ENCODE measurements at regions not wholly inside any gene's neighbourhood (a gene's known extent, or its start where the extent isn't known, plus 50 kb on each side); places are given as distances from the start of the nearest gene placed in this dataset.
A peak's percentile ranks its signal among the peaks of the same experiment; 100 is the strongest.

DNA sequence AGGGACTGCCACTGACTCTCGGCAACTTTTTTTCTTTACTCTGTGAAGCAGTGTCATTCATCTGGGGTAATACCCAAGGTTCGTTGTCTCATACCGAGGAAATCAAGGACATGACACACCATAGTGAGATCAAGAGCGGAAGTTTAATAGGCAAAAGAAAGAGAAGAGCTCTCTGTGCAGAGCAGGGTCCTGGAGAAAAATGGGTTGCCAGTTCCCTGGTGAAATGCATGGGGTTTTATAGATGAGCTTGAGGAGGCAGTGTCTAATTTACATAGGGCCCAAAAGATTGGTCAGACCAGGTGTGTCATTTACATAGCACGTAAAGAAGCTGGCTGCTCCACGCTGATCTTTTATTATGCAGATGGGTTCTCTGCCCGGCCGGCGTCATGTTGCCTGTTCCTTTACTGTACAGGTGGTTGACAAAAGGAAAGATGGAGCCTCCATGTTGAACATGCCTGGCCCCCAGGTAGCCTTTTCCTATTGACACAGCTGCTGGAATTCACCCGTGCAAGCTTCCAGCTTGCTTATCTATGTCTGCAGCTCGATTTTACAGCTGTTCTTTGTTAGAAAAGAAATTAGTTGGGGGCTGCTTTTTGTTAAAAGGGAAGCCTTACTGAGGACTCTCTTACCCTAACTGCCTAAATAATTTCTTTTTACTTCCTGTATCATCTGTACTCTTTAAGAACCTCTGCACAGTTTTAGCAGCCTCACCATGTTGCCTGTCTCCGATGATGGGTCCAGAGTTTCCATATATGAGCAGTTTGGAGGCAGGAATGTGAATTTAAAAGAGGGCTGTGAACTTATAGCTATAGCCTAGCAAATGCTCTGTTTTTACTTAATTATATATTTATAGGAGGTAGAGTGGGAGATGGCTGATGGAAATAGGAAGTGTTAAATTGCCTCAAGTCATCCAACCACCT, 98.0 kb upstream of the DIAPH3 start:
- WGBS (ENCODE audit: extremely low coverage, insufficient read length, low lambda C conversion rate) = no CpG with 5 or more reads among the region's 12 CpGs

More for the DNA sequence above, 98.0 kb upstream of the DIAPH3 start:
- H3K9me3 Mint-ChIP-seq = peaks cover 15 to 18% of the 10 kb centered on the region in 2 experiments
- Histone ChIP-seq H2BK5ac (ENCODE audit: insufficient read length, low read length) (no peak overlapping the region), H3K14ac (ENCODE audit: insufficient read depth, low read length) (no peak overlapping the region; the same call in 1 of the 2 replicates), H4K91ac (ENCODE audit: insufficient read length, low read depth, low read length) (no peak overlapping the region), H4K20me1 (ENCODE audit: control insufficient read depth, insufficient read depth, insufficient read length) (no peaks in the 10 kb centered on the region), H2BK15ac (ENCODE audit: low read depth, low read length) (no peak overlapping the region), H3T11ph (ENCODE audit: low read length) (peak overlapping the region; percentile 70), H2BK120ac (ENCODE audit: low read depth, low read length, poor library complexity, severe bottlenecking) (no peak overlapping the region), H2BK12ac (ENCODE audit: insufficient read length, low read depth, low read length) (peak overlapping the region; percentile 100), H4K8ac (replicated peaks; ENCODE audit: insufficient read length, low read depth, low read length) (no peak overlapping the region), H3K4me2 (ENCODE audit: insufficient read depth, insufficient read length, low read length) (peak overlapping the region; percentile 47), H3K9ac (ENCODE audit: extremely low read depth, insufficient read length, low read length) (no peak overlapping the region), H2AK5ac (ENCODE audit: insufficient read length, low read length) (no peak overlapping the region), H3K56ac (ENCODE audit: insufficient read length, low read depth, low read length) (no peak overlapping the region), H3K79me2 (ENCODE audit: insufficient read depth, low read length) (no peaks in the 10 kb centered on the region), H3K9me3 (ENCODE audit: control insufficient read depth, low read depth, low read length) (no peaks in the 10 kb centered on the region), H3K27me3 (ENCODE audit: insufficient read depth, low read length) (no peaks in the 10 kb centered on the region), H3K27ac (ENCODE audit: insufficient read length, low read depth, low read length) (no peak overlapping the region), H2BK20ac (ENCODE audit: low read depth, low read length, poor library complexity, severe bottlenecking) (no peak overlapping the region), H3K23me2 (ENCODE audit: insufficient read length, low read depth, low read length, poor library complexity, severe bottlenecking) (no peaks in the 10 kb centered on the region), H3K18ac (ENCODE audit: insufficient read length, low read depth, low read length) (no peak overlapping the region), H3K4me1 (ENCODE audit: insufficient read depth, low read length) (peaks cover 6% of the 10 kb centered on the region; the same call in 1 of the 2 replicates), H3K23ac (ENCODE audit: insufficient read length, low read depth, low read length) (no peak overlapping the region), H4K5ac (ENCODE audit: insufficient read length, low read depth, low read length) (no peak overlapping the region), H3K79me1 (ENCODE audit: insufficient read depth, low read depth, low read length, poor library complexity, severe bottlenecking) (no peaks in the 10 kb centered on the region), H3K4ac (ENCODE audit: low read depth, low read length) (no peak overlapping the region), H2AFZ (ENCODE audit: low read length) (peak overlapping the region; percentile 91)
- H3K36me3 Mint-ChIP-seq (ENCODE audit: insufficient read depth in 1 of 3, low read depth in 3 of 3) = peaks cover 3 to 24% (median 10%) of the 10 kb centered on the region in 3 experiments; a peak in 6 of 7 replicates
- peak; percentile 92 for DNase-seq
- no peak overlapping the region for H3K4me3 Mint-ChIP-seq
- peaks cover 25 to 32% of the 10 kb centered on the region in 2 experiments for H3K4me1 Mint-ChIP-seq
- H3K27me3 Mint-ChIP-seq (ENCODE audit: low read depth) = no peaks in the 10 kb centered on the region
- H3K27ac Mint-ChIP-seq = peak overlapping the region; percentile 86 to 94 (median 93); a peak in 6 of 7 replicates
- TF ChIP-seq, protein P1, sequence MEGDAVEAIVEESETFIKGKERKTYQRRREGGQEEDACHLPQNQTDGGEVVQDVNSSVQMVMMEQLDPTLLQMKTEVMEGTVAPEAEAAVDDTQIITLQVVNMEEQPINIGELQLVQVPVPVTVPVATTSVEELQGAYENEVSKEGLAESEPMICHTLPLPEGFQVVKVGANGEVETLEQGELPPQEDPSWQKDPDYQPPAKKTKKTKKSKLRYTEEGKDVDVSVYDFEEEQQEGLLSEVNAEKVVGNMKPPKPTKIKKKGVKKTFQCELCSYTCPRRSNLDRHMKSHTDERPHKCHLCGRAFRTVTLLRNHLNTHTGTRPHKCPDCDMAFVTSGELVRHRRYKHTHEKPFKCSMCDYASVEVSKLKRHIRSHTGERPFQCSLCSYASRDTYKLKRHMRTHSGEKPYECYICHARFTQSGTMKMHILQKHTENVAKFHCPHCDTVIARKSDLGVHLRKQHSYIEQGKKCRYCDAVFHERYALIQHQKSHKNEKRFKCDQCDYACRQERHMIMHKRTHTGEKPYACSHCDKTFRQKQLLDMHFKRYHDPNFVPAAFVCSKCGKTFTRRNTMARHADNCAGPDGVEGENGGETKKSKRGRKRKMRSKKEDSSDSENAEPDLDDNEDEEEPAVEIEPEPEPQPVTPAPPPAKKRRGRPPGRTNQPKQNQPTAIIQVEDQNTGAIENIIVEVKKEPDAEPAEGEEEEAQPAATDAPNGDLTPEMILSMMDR (conservative IDR thresholded peaks at IDR 0.05) = no peak

Measured in H9 (cell line).